Mesothelial cell of epicardium (in vitro differentiated cells): ENCODE measurements at regions not wholly inside any gene's neighbourhood (a gene's known extent, or its start where the extent isn't known, plus 50 kb on each side); places are given as distances from the start of the nearest gene placed in this dataset.

Experiments
- DNase-seq, 2 experiments: peaks; one replicate each; pipeline ENCODE4 v3.0.0; 2021; ENCODE audit warnings: low spot score in 2 of 2; ENCODE audit not compliant: unreplicated experiment in 2 of 2
- H3K27ac Mint-ChIP-seq: 2 replicates; pipeline ENCODE4 v1.8.0; 2021; ENCODE audit warnings: mixed read lengths
- H3K27me3 Mint-ChIP-seq: 2 replicates; pipeline ENCODE4 v1.8.0; 2021; ENCODE audit warnings: low read depth, mixed read lengths
- H3K36me3 Mint-ChIP-seq: 2 replicates; pipeline ENCODE4 v1.8.0; 2021; ENCODE audit warnings: mixed read lengths
- H3K4me1 Mint-ChIP-seq: 2 replicates; pipeline ENCODE4 v1.8.0; 2021; ENCODE audit warnings: mixed read lengths
- H3K4me3 Mint-ChIP-seq: 2 replicates; pipeline ENCODE4 v1.8.0; 2021; ENCODE audit warnings: mild to moderate bottlenecking, moderate library complexity, mixed read lengths
- H3K9me3 Mint-ChIP-seq: 2 replicates; pipeline ENCODE4 v1.8.0; 2021; ENCODE audit warnings: mixed read lengths
- CTCF ChIP-seq: fragments of 200-600 bp; sonication (generic); IDR thresholded peaks from one replicate; pipeline ENCODE4 v1.5.0; 2021; ENCODE audit warnings: antibody characterized with exemption; ENCODE audit not compliant: unreplicated experiment

DNA sequence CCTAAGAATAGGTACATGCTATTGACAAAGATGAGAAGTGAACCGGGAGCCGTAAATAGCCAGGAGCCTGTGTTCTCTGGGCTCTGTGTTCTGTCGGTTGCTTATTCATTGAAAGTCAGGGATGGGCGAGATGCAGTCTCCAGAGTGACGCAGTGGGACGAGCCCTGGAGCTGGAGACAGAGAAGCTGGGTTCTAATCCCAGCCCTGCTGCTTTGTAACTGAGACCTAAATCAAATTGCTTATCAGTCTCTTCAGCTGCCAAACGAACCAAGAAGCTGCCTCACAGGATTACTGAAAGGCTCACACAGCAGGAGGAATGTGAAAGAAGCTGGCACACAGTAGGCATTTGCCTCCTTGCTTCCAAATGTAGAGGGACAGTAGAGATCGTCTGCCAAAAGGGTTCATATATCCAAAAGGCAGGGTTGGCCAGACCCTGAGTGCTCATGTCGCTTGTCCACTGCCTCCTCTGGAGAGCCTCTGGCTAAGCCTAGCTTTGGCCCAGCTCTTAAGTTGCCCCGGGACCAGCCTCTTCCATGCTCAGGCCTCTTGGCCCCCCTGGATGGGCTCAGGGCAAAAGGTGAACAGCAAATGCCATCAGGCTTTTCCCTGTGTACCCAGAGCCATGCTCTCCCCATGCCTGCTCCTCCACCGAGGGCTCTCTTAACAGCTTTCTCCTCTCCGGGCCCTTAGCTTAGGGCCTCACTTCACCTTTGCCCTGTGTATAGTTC is 134.2 kb upstream of the IPO9 start:
- no peaks in the 10 kb centered on the region for H3K27me3 Mint-ChIP-seq
- H3K36me3 Mint-ChIP-seq = peaks cover 4% of the 10 kb centered on the region
- H3K4me3 Mint-ChIP-seq = no peak overlapping the region
- no peaks in the 10 kb centered on the region for H3K9me3 Mint-ChIP-seq
- peak overlapping the region; percentile 51 for H3K27ac Mint-ChIP-seq
- no peak for TF ChIP-seq CTCF
- peaks cover 27% of the 10 kb centered on the region for H3K4me1 Mint-ChIP-seq
- no peak for DNase-seq

GRCh38 chr1:201695607-201696006 is 133.3 kb upstream of the IPO9 start:
- Mint-ChIP-seq H3K4me1 (peaks cover 27% of the 10 kb centered on the region), H3K4me3 (no peak overlapping the region), H3K36me3 (peaks cover 7% of the 10 kb centered on the region), H3K27me3 (no peaks in the 10 kb centered on the region), H3K9me3 (no peaks in the 10 kb centered on the region), H3K27ac (peak overlapping the region; percentile 83)
- TF ChIP-seq CTCF = no peak
- no peak for DNase-seq

GRCh38 chr1:201696217-201696761 is 132.7 kb upstream of the IPO9 start:
- no peak for TF ChIP-seq CTCF
- Mint-ChIP-seq H3K27ac (peak overlapping the region; percentile 90), H3K27me3 (no peaks in the 10 kb centered on the region), H3K9me3 (no peaks in the 10 kb centered on the region), H3K36me3 (peaks cover 7% of the 10 kb centered on the region), H3K4me1 (peaks cover 27% of the 10 kb centered on the region), H3K4me3 (peak overlapping the region; percentile 6)
- no peak for DNase-seq

DNA sequence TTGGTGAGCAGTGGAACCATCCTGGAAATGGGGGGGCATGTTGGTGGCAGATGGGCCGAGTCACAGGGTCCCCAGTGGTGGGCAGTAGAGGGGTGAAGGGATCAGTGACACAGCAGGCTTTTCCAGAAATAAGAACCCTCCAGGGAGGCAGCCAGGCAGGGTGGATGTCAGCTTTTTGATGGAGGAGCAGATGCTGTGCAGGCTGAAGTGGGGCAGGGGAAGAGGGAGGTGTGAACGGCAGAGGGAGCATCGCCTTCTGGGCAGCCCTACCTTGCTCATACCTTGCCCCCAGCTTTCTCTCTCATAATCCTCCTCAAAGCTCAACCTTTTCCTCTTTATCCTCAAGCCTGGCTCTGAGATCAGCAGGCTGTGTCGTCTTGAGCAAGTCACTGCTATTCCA is 131.8 kb upstream of the IPO9 start:
- Mint-ChIP-seq H3K27me3 (no peaks in the 10 kb centered on the region), H3K36me3 (peaks cover 7% of the 10 kb centered on the region), H3K4me1 (peaks cover 27% of the 10 kb centered on the region), H3K27ac (peak overlapping the region; percentile 90), H3K4me3 (no peak overlapping the region), H3K9me3 (peaks cover 6% of the 10 kb centered on the region)
- TF ChIP-seq CTCF = no peak
- no peak for DNase-seq

DNA sequence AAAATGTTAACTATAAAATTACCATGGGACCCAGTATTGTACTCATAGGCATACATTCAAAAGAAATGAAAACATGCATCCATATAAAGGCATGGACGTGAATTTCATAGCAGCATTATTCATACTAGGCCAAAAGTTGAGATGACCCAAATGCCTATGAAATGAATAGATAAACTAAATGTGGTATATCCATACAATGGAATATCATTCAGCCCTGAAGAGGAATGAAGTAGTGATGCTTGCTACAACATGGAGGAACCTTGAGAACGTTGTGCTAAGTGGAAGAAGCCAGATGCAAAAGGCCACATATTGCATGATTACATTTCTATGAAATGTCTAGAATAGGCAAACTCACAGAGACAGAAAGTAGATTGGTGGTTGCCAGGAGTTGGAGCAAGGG is 127.1 kb upstream of the IPO9 start:
- peaks cover 7% of the 10 kb centered on the region for H3K36me3 Mint-ChIP-seq
- no peak for TF ChIP-seq CTCF
- no peak for DNase-seq
- peaks cover 13% of the 10 kb centered on the region for H3K4me1 Mint-ChIP-seq
- H3K4me3 Mint-ChIP-seq = no peak overlapping the region
- H3K9me3 Mint-ChIP-seq = peaks cover 6% of the 10 kb centered on the region
- no peaks in the 10 kb centered on the region for H3K27me3 Mint-ChIP-seq
- H3K27ac Mint-ChIP-seq = no peak overlapping the region
